GM19238 (cell line): ENCODE measurements at regions not wholly inside any gene's neighbourhood (a gene's known extent, or its start where the extent isn't known, plus 50 kb on each side); places are given as distances from the start of the nearest gene placed in this dataset.
A peak's percentile ranks its signal among the peaks of the same experiment; 100 is the strongest.

Source experiments
- DNase-seq: peaks from one replicate; pipeline ENCODE4 v3.0.0; 2011; ENCODE audit warnings: low spot score; ENCODE audit not compliant: insufficient read length

GRCh38 chr10:55273946-55274345 is 472.9 kb upstream of the PCDH15 start:
- no peak for DNase-seq

- DNase-seq, result no peak
Measured at GRCh38 chr10:55272886-55273285, 471.9 kb upstream of the PCDH15 start.

GRCh38 chr10:55266797-55267196 is 465.8 kb upstream of the PCDH15 start:
- DNase-seq, result no peak

- no peak for DNase-seq
Measured at GRCh38 chr10:55263327-55263726, 462.3 kb upstream of the PCDH15 start.

GRCh38 chr10:55242544-55242943 is 441.5 kb upstream of the PCDH15 start:
- DNase-seq, result no peak

DNA sequence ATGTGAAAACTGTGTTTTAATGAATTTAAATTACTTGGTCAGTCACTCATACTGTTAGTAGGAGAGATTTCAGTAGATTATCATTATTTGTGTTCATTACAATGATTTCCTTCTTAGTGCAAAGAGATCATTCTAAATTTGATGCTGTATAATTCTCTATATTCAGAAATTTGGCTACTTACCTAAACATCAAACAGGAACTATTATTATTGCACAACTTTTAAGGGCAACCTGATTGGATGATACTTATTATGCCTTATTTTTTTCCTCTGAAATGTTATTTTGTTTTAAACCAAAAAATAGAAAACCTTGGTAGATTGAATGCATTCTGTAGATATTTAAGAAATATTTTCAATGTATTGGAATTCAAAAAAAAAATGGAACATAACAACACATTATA is 436.4 kb upstream of the PCDH15 start:
- DNase-seq, result no peak

- peak; percentile 1 for DNase-seq
Measured at GRCh38 chr10:55233505-55233904, 432.5 kb upstream of the PCDH15 start.

GRCh38 chr10:55233090-55233489 is 432.1 kb upstream of the PCDH15 start:
- no peak for DNase-seq

DNA sequence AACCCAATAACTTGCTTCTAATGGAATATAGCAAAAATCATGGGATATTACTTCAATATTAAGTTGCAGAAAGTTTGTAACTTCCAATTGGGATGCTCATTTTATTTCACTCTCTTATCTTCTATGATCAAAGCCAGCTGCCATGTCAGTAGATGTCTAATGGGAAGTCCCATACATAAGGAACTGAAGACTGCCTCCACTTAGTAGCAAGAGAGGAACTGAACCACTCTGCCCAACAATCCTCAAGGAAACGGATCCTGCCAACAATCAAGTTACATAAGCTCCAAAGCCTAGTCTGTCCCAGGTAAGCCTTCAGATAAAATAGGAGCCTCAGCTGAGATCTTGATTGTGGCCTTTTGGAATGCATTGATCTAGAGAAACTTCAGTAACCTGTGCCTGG is 431.5 kb upstream of the PCDH15 start:
- DNase-seq, result no peak

DNA sequence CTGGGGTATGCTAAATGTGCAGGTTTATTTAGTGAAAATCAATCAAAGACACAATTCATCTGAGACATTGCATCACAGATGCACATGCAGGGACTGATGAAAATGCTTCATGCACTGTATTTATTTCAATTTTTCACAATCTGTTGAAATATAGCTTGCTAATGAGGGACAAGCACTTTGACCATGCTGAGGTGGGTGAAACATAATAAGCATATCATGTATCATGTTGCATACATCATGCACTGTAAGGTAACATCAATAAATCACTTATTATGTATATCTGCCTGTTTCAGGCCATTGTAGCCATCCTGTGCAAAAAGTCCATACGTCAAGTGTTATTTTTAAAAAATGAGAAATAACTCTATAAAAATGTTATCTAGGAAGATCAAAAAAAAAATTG is 426.9 kb upstream of the PCDH15 start:
- DNase-seq, result no peak

GRCh38 chr10:55224007-55224781 is 423.2 kb upstream of the PCDH15 start:
- DNase-seq, result no peak

DNA sequence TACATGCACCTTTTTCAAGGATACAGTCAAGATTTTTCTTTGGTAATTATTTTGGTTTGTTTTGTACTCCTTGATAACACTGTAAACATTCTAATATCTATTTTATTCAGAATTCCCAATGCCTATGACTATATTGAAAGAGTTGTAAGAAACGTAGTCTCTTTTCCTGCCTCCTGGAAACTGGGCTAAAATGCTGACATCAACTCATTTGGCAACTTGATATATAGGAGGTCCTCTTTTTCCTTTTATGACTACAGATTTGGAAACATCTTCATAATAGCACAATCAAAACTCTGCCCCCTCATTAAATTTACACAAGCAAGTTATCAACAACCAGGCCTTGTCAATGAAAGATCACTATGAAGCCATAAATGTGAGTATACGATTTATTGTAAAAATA is 422.3 kb upstream of the PCDH15 start:
- no peak for DNase-seq

DNA sequence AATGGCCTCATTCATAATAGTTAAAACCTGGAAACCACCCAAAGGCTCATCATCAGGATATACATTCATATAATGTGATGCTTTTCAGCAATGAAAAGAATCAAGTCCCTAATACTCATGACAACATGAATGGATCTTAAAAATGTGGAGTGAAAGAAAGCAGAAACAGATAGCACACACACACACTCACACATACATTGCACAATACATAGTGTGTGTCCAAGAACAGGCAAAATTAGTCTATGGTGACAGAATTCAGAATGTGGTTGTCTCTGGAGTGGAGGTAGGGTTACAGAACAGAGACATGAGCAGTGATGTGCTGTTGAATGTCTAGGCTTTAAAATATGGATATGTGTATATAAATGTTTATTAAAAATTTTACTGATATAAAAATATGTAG is 419.9 kb upstream of the PCDH15 start:
- no peak for DNase-seq

DNA sequence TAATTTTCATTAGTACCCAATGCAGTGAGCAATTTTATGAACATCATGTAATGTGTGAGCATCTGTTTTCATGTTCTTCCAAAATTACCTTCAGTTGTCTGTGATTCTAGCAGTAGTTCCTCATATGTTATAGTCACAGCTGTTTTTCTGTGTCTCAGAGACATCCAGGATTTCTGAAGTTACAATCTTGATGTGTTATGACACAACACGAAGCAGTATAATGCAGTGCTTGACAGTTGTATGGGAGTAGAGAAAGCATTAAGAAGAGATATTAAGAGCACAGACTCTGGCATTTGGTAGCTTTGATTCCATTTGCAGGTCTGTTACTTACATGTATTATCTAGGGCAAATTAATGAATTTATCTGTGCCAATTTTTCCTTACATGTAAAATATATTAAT is 414.7 kb upstream of the PCDH15 start:
- DNase-seq, result no peak

DNA sequence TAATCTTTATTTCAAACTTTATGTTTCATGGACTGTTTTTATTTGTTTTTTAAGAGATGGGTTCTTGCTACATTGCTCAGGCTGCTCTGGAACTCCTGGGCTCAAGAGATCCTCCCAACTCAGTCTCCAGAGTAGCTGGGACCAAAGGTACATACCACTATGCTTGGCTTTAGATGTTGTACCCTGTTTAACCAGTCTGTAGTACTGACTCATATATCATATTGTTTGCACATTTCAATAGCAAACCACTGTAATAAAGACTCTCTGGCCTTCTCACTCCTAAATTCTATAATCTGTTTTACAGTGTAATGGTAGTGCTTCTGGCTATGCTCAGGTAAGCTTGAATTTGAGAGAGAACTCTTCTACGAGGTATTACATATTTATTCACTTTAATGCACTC is 413.6 kb upstream of the PCDH15 start:
- no peak for DNase-seq

- no peak for DNase-seq
Measured at GRCh38 chr10:55212051-55212450, 411.0 kb upstream of the PCDH15 start.

DNA sequence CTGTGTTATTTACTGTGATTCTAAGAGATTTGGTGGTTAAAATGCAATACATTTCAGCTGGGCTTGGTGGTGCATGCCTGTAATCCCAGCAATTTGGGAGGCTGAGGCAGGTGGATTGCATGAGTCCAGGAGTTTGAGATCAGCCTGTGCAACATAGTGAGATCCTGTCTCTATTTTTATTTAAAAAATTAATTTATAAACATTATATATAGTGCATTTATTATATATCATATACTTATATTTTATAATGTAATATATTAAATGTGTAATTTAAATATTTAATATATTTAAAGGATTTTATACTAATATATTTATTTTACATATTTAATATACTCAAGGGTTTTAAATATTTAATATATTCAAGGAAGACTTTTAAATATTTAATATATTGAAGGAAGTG is 402.8 kb upstream of the PCDH15 start:
- DNase-seq, result no peak

GRCh38 chr10:55203319-55203718 is 402.3 kb upstream of the PCDH15 start:
- DNase-seq, result no peak

DNA sequence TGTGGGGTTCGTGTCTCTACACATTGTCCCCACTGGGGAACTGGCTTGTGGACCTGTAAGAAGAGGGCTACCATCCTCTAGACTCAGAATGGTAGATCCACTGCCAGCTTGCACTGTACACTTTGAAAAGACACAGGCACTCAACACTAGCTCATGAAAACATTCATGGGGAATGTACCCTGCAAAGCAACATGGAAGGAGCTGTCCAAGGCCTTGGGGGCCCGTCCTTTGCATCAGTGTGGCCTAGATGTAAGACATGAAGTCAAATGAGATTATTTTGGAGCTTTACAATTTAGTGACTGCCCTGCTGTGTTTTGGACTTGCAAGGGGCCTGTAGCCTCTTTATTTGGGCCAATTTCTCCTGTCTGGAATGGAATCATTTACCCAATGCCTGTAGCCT is 399.0 kb upstream of the PCDH15 start:
- DNase-seq, result no peak

DNA sequence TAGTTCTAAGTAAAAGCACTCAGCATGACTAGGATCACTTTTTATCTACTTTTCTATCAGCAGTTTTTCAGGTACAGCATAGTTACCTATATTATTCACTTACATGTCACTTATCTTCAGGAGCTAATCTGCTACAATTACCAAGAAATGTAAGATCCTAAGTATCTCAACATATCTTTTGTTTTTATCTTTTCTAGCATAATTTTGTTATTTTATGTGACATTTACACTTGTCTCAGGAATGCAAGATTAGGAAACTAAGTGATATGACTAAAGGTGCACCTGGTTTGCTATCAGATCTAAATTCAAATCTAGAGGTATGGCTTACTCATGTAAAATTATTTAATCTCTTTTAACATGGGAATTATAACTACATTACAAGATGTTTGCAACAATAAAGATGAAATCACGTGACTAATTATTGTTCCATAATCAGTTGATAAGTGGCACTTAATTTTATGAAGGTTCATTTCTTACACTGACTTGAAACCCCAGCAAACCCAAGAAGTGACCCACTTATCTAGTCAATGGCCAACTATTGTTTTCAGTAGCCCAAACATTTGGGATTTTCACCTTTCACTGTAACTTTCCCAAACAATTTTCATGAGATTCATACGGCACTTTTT is 390.3 kb upstream of the PCDH15 start:
- DNase-seq, result no peak

DNA sequence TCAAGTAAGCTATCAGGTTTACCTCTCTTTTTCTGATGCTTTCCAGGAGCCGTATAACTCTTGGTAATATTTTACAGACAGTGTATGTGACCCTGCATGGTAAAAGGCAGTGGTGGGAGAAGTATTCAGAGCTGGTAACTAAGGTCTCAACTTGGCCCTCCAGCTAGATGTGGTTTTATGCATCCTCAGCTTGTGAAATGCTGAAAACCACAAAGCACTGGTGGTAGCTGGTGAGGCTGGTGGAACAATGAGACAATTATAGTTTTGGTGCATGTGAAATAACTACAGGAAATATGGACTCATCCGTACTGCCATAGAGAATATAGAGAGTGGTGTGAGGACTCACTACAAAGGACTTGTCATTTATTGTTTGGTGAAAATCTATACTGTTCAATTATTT is 383.0 kb upstream of the PCDH15 start:
- DNase-seq, result no peak

DNA sequence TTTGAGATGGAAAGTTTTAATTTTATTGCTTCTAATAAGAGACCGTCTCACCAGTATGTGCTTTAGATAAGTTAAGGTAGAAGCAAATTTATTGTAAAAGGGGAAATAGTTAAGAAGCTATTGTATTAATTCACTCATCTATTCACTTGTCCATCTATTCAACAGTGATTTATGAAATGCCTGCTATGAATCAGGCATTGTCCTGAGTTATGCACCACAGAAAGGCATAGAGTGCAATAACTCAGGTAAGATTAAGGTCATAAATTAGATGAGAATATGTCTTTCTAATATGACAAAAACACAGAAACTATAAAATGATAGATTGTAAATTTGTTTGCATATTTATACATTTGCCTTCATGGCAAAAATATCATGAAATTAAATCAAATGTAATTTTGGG is 379.3 kb upstream of the PCDH15 start:
- no peak for DNase-seq

GRCh38 chr10:55174419-55174818 is 373.4 kb upstream of the PCDH15 start:
- no peak for DNase-seq
